HepG2 (cell line): ENCODE measurements at regions not wholly inside any gene's neighbourhood (a gene's known extent, or its start where the extent isn't known, plus 50 kb on each side); places are given as distances from the start of the nearest gene placed in this dataset.

Experiments
- ATAC-seq: fragments of 200-7000 bp; cut with Tn5 transposase; 3 replicates; pipeline ENCODE4 v1.9.1; 2020; ENCODE audit warnings: mild to moderate bottlenecking, moderate library complexity
- BruUV-seq: library from RNA; stranded (reverse); fragments of 400-500 nt; replicated peaks from 2 replicates; lab custom pipeline; 2021; lab: Mats Ljungman, UMichigan
- CTCF ChIA-PET: fragments of 300-600 bp; formaldehyde crosslinking; extraction: SDS; loops from one replicate; lab custom pipeline; 2021; ENCODE audit warnings: low total read pairs, inconsistent platforms, low intra/inter-chr PET ratio; lab: Yijun Ruan, JAX
- POLR2A ChIA-PET: fragments of 350-600 bp; sonication (Branson Sonifier 250); formaldehyde crosslinking; loops from one replicate; lab custom pipeline; 2020; ENCODE audit warnings: antibody characterized with exemption, inconsistent platforms; lab: Yijun Ruan, JAX
- DNase-seq: peaks from one replicate; pipeline ENCODE4 v3.0.0-alpha.2; 2015; ENCODE audit warnings: low spot score
- FAIRE-seq: peaks from 3 replicates; lab custom pipeline; 2011; peaks lifted over from hg19 to GRCh38; lab: Jason Lieb, UNC
- H2AFZ ChIP-seq: one replicate; pipeline ENCODE4 v1.6.1; 2011; ENCODE audit warnings: low read length, inconsistent platforms
- H3K27ac ChIP-seq: fragments of 300-600 bp; 3 replicates; pipeline ENCODE4 v1.8.0; 2011; ENCODE audit warnings: mixed run types, mild to moderate bottlenecking, mixed read lengths, low read length, inconsistent platforms; ENCODE audit not compliant: insufficient read depth; ENCODE audit errors: extremely low read length
- H3K27me3 ChIP-seq, 2 experiments: fragments of 200-600 bp in 1 of 2; 2 replicates in 1 of 2; 3 replicates in 1 of 2; pipeline versions ENCODE4 v1.6.0 to v1.8.0; 2011; ENCODE audit warnings: low read length in 2 of 2, mild to moderate bottlenecking in 2 of 2, moderate library complexity in 2 of 2, inconsistent platforms in 1 of 2; ENCODE audit not compliant: insufficient read depth in 2 of 2, control insufficient read depth in 1 of 2
- H3K36me3 ChIP-seq, 2 experiments: fragments of 200-600 bp in 1 of 2; replicated peaks in 1 of 2; 2 replicates in 1 of 2; 3 replicates in 1 of 2; pipeline versions ENCODE4 v1.5.1 to v1.8.0; 2011; ENCODE audit warnings: low read length in 2 of 2, inconsistent platforms in 1 of 2; ENCODE audit not compliant: insufficient read depth in 2 of 2, control insufficient read depth in 1 of 2
- H3K4me1 ChIP-seq: 2 replicates; pipeline ENCODE4 v1.5.1; 2012; ENCODE audit warnings: low read length, inconsistent platforms; ENCODE audit not compliant: insufficient read depth
- H3K4me2 ChIP-seq: 2 replicates; pipeline ENCODE4 v1.6.0; 2011; ENCODE audit warnings: low read depth, low read length, inconsistent platforms
- H3K4me3 ChIP-seq, 3 experiments: fragments of 200-600 bp in 1 of 3; sonication (generic), shearing (Covaris generic) in 1 of 3; replicated peaks in 1 of 3; 2 replicates each; pipeline ENCODE4 v1.5.1; 2011 to 2016; ENCODE audit warnings: low read length in 3 of 3, inconsistent platforms in 2 of 3, low read depth in 2 of 3, mild to moderate bottlenecking in 2 of 3, control low read depth in 1 of 3, mixed read lengths in 1 of 3; ENCODE audit not compliant: insufficient read depth in 1 of 3
- H3K79me2 ChIP-seq: one replicate; pipeline ENCODE4 v1.6.1; 2011; ENCODE audit warnings: low read length, inconsistent platforms; ENCODE audit not compliant: insufficient read depth
- H3K9ac ChIP-seq: 2 replicates; pipeline ENCODE4 v1.6.0; 2011; ENCODE audit warnings: mild to moderate bottlenecking, low read depth, low read length, inconsistent platforms; ENCODE audit not compliant: insufficient read depth
- H3K9me3 ChIP-seq: 2 replicates; pipeline ENCODE4 v1.5.1; 2012; ENCODE audit warnings: mild to moderate bottlenecking, low read length
- H4K20me1 ChIP-seq: 2 replicates; pipeline ENCODE4 v1.6.0; 2011; ENCODE audit warnings: inconsistent platforms, mild to moderate bottlenecking, low read length, moderate library complexity; ENCODE audit not compliant: insufficient read depth
- BHLHE40 ChIP-seq: IDR thresholded peaks from 2 replicates; pipeline ENCODE4 v1.6.1; 2011; ENCODE audit warnings: low read length, improper control_type of control experiment
- MIXL1 ChIP-seq: IDR thresholded peaks from 2 replicates; pipeline ENCODE4 v1.6.1; 2016
- THAP11 ChIP-seq: IDR thresholded peaks from 2 replicates; pipeline ENCODE4 v1.6.1; 2016; ENCODE audit warnings: missing biosample characterization, missing genetic modification reagents
- ZNF367 ChIP-seq: sonication (generic); formaldehyde crosslinking; IDR thresholded peaks from 2 replicates; pipeline ENCODE4 v1.4.0; 2020; ENCODE audit warnings: missing genetic modification reagents, borderline replicate concordance
- ZNF547 ChIP-seq: sonication (generic); formaldehyde crosslinking; IDR thresholded peaks from 2 replicates; pipeline ENCODE4 v1.5.1; 2020; ENCODE audit warnings: mild to moderate bottlenecking, missing genetic modification reagents
- WGBS: methylation state at CpG from one replicate; pipeline ENCODE4 v1.1.6; 2017; ENCODE audit warnings: low lambda C conversion rate; 5-methylcytosine and 5-hydroxymethylcytosine counted together
- in situ Hi-C: cut with HindIII; loops from 2 replicates; pipeline ENCODE4 v1.10.0; 2017; ENCODE audit warnings: low pct_unique_long_range_greater_than_20kb; ENCODE audit not compliant: extremely low pct_ligation_motif_present
- intact Hi-C: fragments of 100-400 bp; cut with micrococcal nuclease; formaldehyde crosslinking; loops from one replicate; pipeline ENCODE4 v1.10.0; 2022; ENCODE audit not compliant: unreplicated experiment
- TF ChIP-seq, protein P1 (sequence below): sonication (generic); formaldehyde crosslinking; IDR thresholded peaks from 2 replicates; pipeline ENCODE4 v1.4.0; 2020; ENCODE audit warnings: missing genetic modification reagents

DNA sequence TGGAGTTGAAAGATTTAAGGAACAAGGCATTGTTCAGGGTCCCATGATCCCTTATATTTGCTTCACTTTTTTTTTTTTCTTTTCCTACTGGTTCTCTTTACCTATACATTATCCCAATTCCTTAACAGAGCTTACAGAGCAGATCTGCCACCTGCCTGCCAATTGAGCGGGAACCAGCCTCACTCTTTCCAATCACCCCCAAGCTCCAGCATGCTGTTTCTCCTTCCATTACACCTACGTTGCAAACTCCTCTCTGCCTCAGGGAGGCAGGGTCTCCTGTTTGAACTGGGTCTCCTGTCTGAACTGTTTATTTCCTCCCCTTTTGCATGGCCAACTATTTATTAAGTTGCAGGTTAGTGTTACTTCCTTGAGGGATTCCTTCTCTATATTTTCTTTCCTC is 77.2 kb upstream of the SLC38A11 start:
- no peak for FAIRE-seq
- H4K20me1 ChIP-seq, result no peaks in the 10 kb centered on the region
- ChIA-PET POLR2A (no interaction called here), CTCF (no interaction called here)
- no peak overlapping the region for H3K9ac ChIP-seq
- WGBS, result 41% methylated on average over 2 of the region's 2 CpGs
- TF ChIP-seq, protein P1, sequence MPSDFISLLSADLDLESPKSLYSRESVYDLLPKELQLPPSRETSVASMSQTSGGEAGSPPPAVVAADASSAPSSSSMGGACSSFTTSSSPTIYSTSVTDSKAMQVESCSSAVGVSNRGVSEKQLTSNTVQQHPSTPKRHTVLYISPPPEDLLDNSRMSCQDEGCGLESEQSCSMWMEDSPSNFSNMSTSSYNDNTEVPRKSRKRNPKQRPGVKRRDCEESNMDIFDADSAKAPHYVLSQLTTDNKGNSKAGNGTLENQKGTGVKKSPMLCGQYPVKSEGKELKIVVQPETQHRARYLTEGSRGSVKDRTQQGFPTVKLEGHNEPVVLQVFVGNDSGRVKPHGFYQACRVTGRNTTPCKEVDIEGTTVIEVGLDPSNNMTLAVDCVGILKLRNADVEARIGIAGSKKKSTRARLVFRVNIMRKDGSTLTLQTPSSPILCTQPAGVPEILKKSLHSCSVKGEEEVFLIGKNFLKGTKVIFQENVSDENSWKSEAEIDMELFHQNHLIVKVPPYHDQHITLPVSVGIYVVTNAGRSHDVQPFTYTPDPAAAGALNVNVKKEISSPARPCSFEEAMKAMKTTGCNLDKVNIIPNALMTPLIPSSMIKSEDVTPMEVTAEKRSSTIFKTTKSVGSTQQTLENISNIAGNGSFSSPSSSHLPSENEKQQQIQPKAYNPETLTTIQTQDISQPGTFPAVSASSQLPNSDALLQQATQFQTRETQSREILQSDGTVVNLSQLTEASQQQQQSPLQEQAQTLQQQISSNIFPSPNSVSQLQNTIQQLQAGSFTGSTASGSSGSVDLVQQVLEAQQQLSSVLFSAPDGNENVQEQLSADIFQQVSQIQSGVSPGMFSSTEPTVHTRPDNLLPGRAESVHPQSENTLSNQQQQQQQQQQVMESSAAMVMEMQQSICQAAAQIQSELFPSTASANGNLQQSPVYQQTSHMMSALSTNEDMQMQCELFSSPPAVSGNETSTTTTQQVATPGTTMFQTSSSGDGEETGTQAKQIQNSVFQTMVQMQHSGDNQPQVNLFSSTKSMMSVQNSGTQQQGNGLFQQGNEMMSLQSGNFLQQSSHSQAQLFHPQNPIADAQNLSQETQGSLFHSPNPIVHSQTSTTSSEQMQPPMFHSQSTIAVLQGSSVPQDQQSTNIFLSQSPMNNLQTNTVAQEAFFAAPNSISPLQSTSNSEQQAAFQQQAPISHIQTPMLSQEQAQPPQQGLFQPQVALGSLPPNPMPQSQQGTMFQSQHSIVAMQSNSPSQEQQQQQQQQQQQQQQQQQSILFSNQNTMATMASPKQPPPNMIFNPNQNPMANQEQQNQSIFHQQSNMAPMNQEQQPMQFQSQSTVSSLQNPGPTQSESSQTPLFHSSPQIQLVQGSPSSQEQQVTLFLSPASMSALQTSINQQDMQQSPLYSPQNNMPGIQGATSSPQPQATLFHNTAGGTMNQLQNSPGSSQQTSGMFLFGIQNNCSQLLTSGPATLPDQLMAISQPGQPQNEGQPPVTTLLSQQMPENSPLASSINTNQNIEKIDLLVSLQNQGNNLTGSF (CRISPR knock-in tag), result no peak
- no peak for TF ChIP-seq ZNF547 (CRISPR knock-in tag)
- TF ChIP-seq THAP11 (CRISPR knock-in tag), result no peak
- no peak for TF ChIP-seq BHLHE40
- no peak for TF ChIP-seq MIXL1 (CRISPR knock-in tag)
- no peak for TF ChIP-seq ZNF367 (CRISPR knock-in tag)
- intact Hi-C loops (no loop called here), in situ Hi-C loops (no loop called here)
- H2AFZ ChIP-seq, result no peak overlapping the region
- H3K36me3 ChIP-seq, result no peaks in the 10 kb centered on the region
- no peak for ATAC-seq
- DNase-seq, result no peak
- no peak overlapping the region for H3K4me3 ChIP-seq
- BruUV-seq, result no TSS peak
- no peak overlapping the region for H3K4me2 ChIP-seq
- H3K27ac ChIP-seq, result no peak overlapping the region
- H3K4me1 ChIP-seq, result no peaks in the 10 kb centered on the region
- H3K9me3 ChIP-seq, result no peaks in the 10 kb centered on the region
- no peaks in the 10 kb centered on the region for H3K79me2 ChIP-seq
- H3K27me3 ChIP-seq, result no peaks in the 10 kb centered on the region; a peak in 1 of 5 replicates
